Body of pancreas (tissue), 4 donors: ENCODE measurements at regions not wholly inside any gene's neighbourhood (a gene's known extent, or its start where the extent isn't known, plus 50 kb on each side); places are given as distances from the start of the nearest gene placed in this dataset.

Experiments used
- POLR2A ChIP-seq, 3 donors: fragments of 450-650 bp; IDR thresholded peaks; one replicate each; pipeline ENCODE4 v1.6.1; 2016; ENCODE audit warnings: antibody characterized with exemption in 3 of 3, mild to moderate bottlenecking in 2 of 3
- TF ChIP-seq, protein P1 (sequence below), 7 experiments: fragments of 450-650 bp in 4 of 7; fragments of 200-600 bp in 3 of 7; sonication (generic) in 3 of 7; IDR thresholded peaks; one replicate each; pipeline ENCODE4 v1.5.1; 2016 to 2019; ENCODE audit warnings: antibody characterized with exemption in 7 of 7

DNA sequence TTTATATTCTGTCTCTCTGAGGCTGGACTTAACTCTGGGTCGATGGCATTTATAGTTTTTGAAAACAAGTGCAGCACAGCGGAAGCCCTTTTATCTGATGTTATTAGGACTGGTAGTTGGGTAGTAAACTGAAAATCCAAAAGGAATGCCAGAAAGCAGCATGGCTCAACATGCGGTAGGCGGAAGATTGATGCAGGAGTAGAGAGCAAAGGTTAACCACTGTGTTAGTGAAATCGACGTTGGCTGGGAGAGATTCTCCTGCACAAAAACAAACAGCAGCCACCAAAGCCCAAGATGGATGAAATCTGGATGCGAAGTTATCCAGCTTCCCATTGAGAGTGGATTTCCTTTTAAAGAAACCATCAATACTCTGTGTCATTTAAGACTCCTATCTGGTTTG, 54.5 kb upstream of the EMX2 start:
- TF ChIP-seq, protein P1, sequence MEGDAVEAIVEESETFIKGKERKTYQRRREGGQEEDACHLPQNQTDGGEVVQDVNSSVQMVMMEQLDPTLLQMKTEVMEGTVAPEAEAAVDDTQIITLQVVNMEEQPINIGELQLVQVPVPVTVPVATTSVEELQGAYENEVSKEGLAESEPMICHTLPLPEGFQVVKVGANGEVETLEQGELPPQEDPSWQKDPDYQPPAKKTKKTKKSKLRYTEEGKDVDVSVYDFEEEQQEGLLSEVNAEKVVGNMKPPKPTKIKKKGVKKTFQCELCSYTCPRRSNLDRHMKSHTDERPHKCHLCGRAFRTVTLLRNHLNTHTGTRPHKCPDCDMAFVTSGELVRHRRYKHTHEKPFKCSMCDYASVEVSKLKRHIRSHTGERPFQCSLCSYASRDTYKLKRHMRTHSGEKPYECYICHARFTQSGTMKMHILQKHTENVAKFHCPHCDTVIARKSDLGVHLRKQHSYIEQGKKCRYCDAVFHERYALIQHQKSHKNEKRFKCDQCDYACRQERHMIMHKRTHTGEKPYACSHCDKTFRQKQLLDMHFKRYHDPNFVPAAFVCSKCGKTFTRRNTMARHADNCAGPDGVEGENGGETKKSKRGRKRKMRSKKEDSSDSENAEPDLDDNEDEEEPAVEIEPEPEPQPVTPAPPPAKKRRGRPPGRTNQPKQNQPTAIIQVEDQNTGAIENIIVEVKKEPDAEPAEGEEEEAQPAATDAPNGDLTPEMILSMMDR (IDR thresholded peaks at IDR 0.05): no peak
- no peak for TF ChIP-seq POLR2A (IDR thresholded peaks at IDR 0.05)
